HEK293 (cell line): ENCODE measurements at regions not wholly inside any gene's neighbourhood (a gene's known extent, or its start where the extent isn't known, plus 50 kb on each side); places are given as distances from the start of the nearest gene placed in this dataset.

Experiments
- CTCF ChIA-PET: fragments of 350-600 bp; formaldehyde crosslinking; extraction: SDS; loops from one replicate; lab custom pipeline; 2021; ENCODE audit warnings: antibody characterized with exemption; lab: Yijun Ruan, JAX
- POLR2A ChIA-PET: fragments of 300-600 bp; formaldehyde crosslinking; extraction: SDS; loops from one replicate; lab custom pipeline; 2020; ENCODE audit warnings: antibody characterized with exemption, inconsistent platforms; lab: Yijun Ruan, JAX
- H3K27ac ChIP-seq: fragments of 200-500 bp; sonication (Bioruptor generic); 2 replicates; pipeline ENCODE4 v1.5.1; 2014; ENCODE audit warnings: low read depth, low read length, control low read depth, inconsistent platforms; ENCODE audit errors: extremely low read depth
- H3K36me3 ChIP-seq, 2 experiments: fragments of 200-500 bp in 1 of 2; sonication (Bioruptor generic) in 1 of 2; 1 replicate in 1 of 2; 2 replicates in 1 of 2; pipeline ENCODE4 v1.5.1; 2014 to 2017; ENCODE audit warnings: inconsistent platforms in 2 of 2, low read length in 2 of 2; ENCODE audit not compliant: control insufficient read depth in 2 of 2, insufficient read depth in 1 of 2
- H3K4me1 ChIP-seq: fragments of 200-500 bp; sonication (Bioruptor generic); 2 replicates; pipeline ENCODE4 v1.5.1; 2014; ENCODE audit warnings: mild to moderate bottlenecking, low read length, inconsistent platforms; ENCODE audit not compliant: control insufficient read depth, insufficient read depth
- H3K4me3 ChIP-seq: 2 replicates; pipeline ENCODE4 v1.5.1; 2011; ENCODE audit warnings: low read depth, mild to moderate bottlenecking, control low read depth, low read length, moderate library complexity
- H3K9me3 ChIP-seq: fragments of 200-500 bp; sonication (Bioruptor generic); 2 replicates; pipeline ENCODE4 v1.5.1; 2014; ENCODE audit warnings: low read depth, low read length, inconsistent platforms; ENCODE audit not compliant: control insufficient read depth, insufficient read depth
- HIC1 ChIP-seq: fragments of 450-650 bp; formaldehyde crosslinking; IDR thresholded peaks from 2 replicates; pipeline ENCODE4 v1.5.1; 2016; ENCODE audit warnings: missing biosample characterization, missing genetic modification characterization
- MEIS1 ChIP-seq: sonication (generic); formaldehyde crosslinking; IDR thresholded peaks from 2 replicates; pipeline ENCODE4 v1.8.1; 2022; ENCODE audit warnings: missing genetic modification reagents, mild to moderate bottlenecking, borderline replicate concordance
- RBAK ChIP-seq: fragments of 450-650 bp; formaldehyde crosslinking; IDR thresholded peaks from 2 replicates; pipeline ENCODE4 v1.5.1; 2016; ENCODE audit warnings: missing biosample characterization, missing genetic modification characterization
- REPIN1 ChIP-seq: fragments of 450-650 bp; formaldehyde crosslinking; IDR thresholded peaks from 2 replicates; pipeline ENCODE4 v1.5.1; 2017; ENCODE audit warnings: missing biosample characterization, missing genetic modification characterization, low read depth
- SALL2 ChIP-seq: fragments of 450-650 bp; formaldehyde crosslinking; IDR thresholded peaks from 2 replicates; pipeline ENCODE4 v1.5.0; 2017; ENCODE audit warnings: missing biosample characterization, mild to moderate bottlenecking, missing genetic modification characterization, borderline replicate concordance
- SETDB1 ChIP-seq: IDR thresholded peaks from one replicate; pipeline ENCODE4 v1.6.1; 2017; ENCODE audit warnings: mild to moderate bottlenecking, low read length, moderate library complexity, mixed read lengths; ENCODE audit not compliant: insufficient read length
- ZBTB48 ChIP-seq: fragments of 450-650 bp; formaldehyde crosslinking; IDR thresholded peaks from 2 replicates; pipeline ENCODE4 v1.5.1; 2016; ENCODE audit warnings: missing biosample characterization, missing genetic modification characterization
- ZEB2 ChIP-seq: fragments of 450-650 bp; formaldehyde crosslinking; IDR thresholded peaks from 2 replicates; pipeline ENCODE4 v1.5.1; 2016; ENCODE audit warnings: missing biosample characterization, missing genetic modification characterization
- ZNF148 ChIP-seq: fragments of 450-650 bp; formaldehyde crosslinking; IDR thresholded peaks from 2 replicates; pipeline ENCODE4 v1.5.0; 2017; ENCODE audit warnings: missing biosample characterization, missing genetic modification characterization, borderline replicate concordance
- ZNF239 ChIP-seq: fragments of 450-650 bp; formaldehyde crosslinking; IDR thresholded peaks from 2 replicates; pipeline ENCODE4 v1.5.1; 2016; ENCODE audit warnings: missing biosample characterization, missing genetic modification characterization
- ZNF280C ChIP-seq: fragments of 450-650 bp; formaldehyde crosslinking; IDR thresholded peaks from 2 replicates; pipeline ENCODE4 v1.5.1; 2016; ENCODE audit warnings: missing biosample characterization, missing genetic modification characterization
- ZNF350 ChIP-seq: fragments of 450-650 bp; formaldehyde crosslinking; IDR thresholded peaks from 2 replicates; pipeline ENCODE4 v1.5.0; 2017; ENCODE audit warnings: missing biosample characterization, mild to moderate bottlenecking, missing genetic modification characterization
- ZNF514 ChIP-seq: fragments of 450-650 bp; formaldehyde crosslinking; IDR thresholded peaks from 2 replicates; pipeline ENCODE4 v1.5.1; 2016; ENCODE audit warnings: missing biosample characterization, missing genetic modification characterization
- ZNF571 ChIP-seq: fragments of 450-650 bp; formaldehyde crosslinking; IDR thresholded peaks from 2 replicates; pipeline ENCODE4 v1.5.0; 2017; ENCODE audit warnings: missing biosample characterization, missing genetic modification characterization
- ZNF600 ChIP-seq: fragments of 450-650 bp; formaldehyde crosslinking; IDR thresholded peaks from 2 replicates; pipeline ENCODE4 v1.5.1; 2016; ENCODE audit warnings: missing biosample characterization, missing genetic modification characterization
- ZNF654 ChIP-seq: fragments of 450-650 bp; formaldehyde crosslinking; IDR thresholded peaks from 2 replicates; pipeline ENCODE4 v1.5.1; 2016; ENCODE audit warnings: low read depth, missing biosample characterization, missing genetic modification characterization
- ZNF660 ChIP-seq: fragments of 450-650 bp; IDR thresholded peaks from 2 replicates; pipeline ENCODE4 v1.5.1; 2018; ENCODE audit warnings: missing biosample characterization, mild to moderate bottlenecking, missing genetic modification characterization
- ZNF747 ChIP-seq: fragments of 450-650 bp; formaldehyde crosslinking; IDR thresholded peaks from 2 replicates; pipeline ENCODE4 v1.5.1; 2016; ENCODE audit warnings: missing biosample characterization, missing genetic modification characterization
- ZNF785 ChIP-seq: fragments of 450-650 bp; formaldehyde crosslinking; IDR thresholded peaks from 2 replicates; pipeline ENCODE4 v1.5.1; 2016; ENCODE audit warnings: missing biosample characterization, missing genetic modification characterization
- ZNF791 ChIP-seq: fragments of 450-650 bp; formaldehyde crosslinking; IDR thresholded peaks from 2 replicates; pipeline ENCODE4 v1.5.1; 2016; ENCODE audit warnings: missing biosample characterization, missing genetic modification characterization
- ZXDB ChIP-seq: fragments of 450-650 bp; formaldehyde crosslinking; IDR thresholded peaks from 2 replicates; pipeline ENCODE4 v1.5.1; 2016; ENCODE audit warnings: missing biosample characterization, missing genetic modification characterization
- TF ChIP-seq, protein P1 (sequence below): fragments of 450-650 bp; formaldehyde crosslinking; IDR thresholded peaks from 2 replicates; pipeline ENCODE4 v1.5.1; 2016; ENCODE audit warnings: missing biosample characterization, missing genetic modification characterization
- TF ChIP-seq, protein P2 (sequence below): fragments of 450-650 bp; formaldehyde crosslinking; IDR thresholded peaks from 2 replicates; pipeline ENCODE4 v1.5.1; 2016; ENCODE audit warnings: missing biosample characterization, missing genetic modification characterization

DNA sequence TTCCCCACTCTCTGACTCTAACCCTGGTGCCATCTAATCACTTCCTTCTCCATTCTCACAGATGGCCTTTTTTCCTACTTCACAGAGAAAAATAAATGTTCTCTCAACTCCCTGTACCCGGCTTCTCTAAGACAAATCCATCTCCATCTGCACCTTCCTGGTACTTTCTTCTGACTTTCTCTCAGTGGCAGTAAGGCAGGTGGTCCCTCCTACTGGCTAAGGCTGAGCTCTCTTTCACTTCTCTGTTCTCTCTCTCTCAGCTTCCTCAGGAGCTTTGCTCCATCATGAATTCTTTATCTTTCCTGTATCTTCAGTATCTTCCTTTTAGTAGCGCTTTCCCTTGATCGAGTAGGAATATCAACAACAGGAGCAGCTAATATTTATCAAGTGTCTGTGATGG, 421.6 kb downstream of the TMEM135 start:
- H3K9me3 ChIP-seq, result no peaks in the 10 kb centered on the region
- POLR2A ChIA-PET, result no interaction called here

GRCh38 chr11:87456499-87456898, 418.8 kb downstream of the TMEM135 start:
- Histone ChIP-seq H3K4me3 (no peak overlapping the region), H3K36me3 (no peaks in the 10 kb centered on the region), H3K9me3 (no peaks in the 10 kb centered on the region), H3K27ac (no peak overlapping the region), H3K4me1 (no peaks in the 10 kb centered on the region)
- CTCF ChIA-PET, result no interaction called here
- POLR2A ChIA-PET, result no interaction called here
- TF ChIP-seq ZNF514 (tag by site-specific recombination), result no peak
- TF ChIP-seq RBAK (tag by site-specific recombination), result no peak
- TF ChIP-seq, protein P1, sequence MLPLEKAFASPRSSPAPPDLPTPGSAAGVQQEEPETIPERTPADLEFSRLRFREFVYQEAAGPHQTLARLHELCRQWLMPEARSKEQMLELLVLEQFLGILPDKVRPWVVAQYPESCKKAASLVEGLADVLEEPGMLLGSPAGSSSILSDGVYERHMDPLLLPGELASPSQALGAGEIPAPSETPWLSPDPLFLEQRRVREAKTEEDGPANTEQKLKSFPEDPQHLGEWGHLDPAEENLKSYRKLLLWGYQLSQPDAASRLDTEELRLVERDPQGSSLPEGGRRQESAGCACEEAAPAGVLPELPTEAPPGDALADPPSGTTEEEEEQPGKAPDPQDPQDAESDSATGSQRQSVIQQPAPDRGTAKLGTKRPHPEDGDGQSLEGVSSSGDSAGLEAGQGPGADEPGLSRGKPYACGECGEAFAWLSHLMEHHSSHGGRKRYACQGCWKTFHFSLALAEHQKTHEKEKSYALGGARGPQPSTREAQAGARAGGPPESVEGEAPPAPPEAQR, result no peak
- TF ChIP-seq SALL2 (tag by site-specific recombination), result no peak
- no peak for TF ChIP-seq REPIN1
- no peak for TF ChIP-seq ZNF660 (tag by site-specific recombination)
- TF ChIP-seq ZXDB (tag by site-specific recombination), result no peak
- no peak for TF ChIP-seq ZNF654 (tag by site-specific recombination)
- TF ChIP-seq ZNF571 (tag by site-specific recombination), result no peak
- TF ChIP-seq ZNF747 (tag by site-specific recombination), result no peak

More for the DNA sequence above, 421.6 kb downstream of the TMEM135 start:
- no peak overlapping the region for H3K4me3 ChIP-seq
- TF ChIP-seq ZBTB48, result no peak
- no peak for TF ChIP-seq MEIS1 (CRISPR knock-in tag)
- no peak for TF ChIP-seq SETDB1
- TF ChIP-seq ZNF239 (tag by site-specific recombination), result no peak
- no peak for TF ChIP-seq HIC1 (tag by site-specific recombination)
- TF ChIP-seq, protein P2, sequence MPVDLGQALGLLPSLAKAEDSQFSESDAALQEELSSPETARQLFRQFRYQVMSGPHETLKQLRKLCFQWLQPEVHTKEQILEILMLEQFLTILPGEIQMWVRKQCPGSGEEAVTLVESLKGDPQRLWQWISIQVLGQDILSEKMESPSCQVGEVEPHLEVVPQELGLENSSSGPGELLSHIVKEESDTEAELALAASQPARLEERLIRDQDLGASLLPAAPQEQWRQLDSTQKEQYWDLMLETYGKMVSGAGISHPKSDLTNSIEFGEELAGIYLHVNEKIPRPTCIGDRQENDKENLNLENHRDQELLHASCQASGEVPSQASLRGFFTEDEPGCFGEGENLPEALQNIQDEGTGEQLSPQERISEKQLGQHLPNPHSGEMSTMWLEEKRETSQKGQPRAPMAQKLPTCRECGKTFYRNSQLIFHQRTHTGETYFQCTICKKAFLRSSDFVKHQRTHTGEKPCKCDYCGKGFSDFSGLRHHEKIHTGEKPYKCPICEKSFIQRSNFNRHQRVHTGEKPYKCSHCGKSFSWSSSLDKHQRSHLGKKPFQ, result no peak
- no peak for TF ChIP-seq ZEB2 (tag by site-specific recombination)
- TF ChIP-seq ZNF785 (tag by site-specific recombination), result no peak
- TF ChIP-seq ZNF350 (tag by site-specific recombination), result no peak
- no peak for TF ChIP-seq ZNF148 (tag by site-specific recombination)
- TF ChIP-seq ZNF280C (tag by site-specific recombination), result no peak
- no peak for TF ChIP-seq ZNF791 (tag by site-specific recombination)
- no peak for TF ChIP-seq ZNF600 (tag by site-specific recombination)
- H3K27ac ChIP-seq, result no peak overlapping the region
- CTCF ChIA-PET, result no interaction called here
- H3K4me1 ChIP-seq, result no peaks in the 10 kb centered on the region
- H3K36me3 ChIP-seq, result no peaks in the 10 kb centered on the region
